SK-N-MC (cell line): ENCODE measurements at regions not wholly inside any gene's neighbourhood (a gene's known extent, or its start where the extent isn't known, plus 50 kb on each side); places are given as distances from the start of the nearest gene placed in this dataset.

Source experiments
- EZH2 ChIP-seq: fragments of 200-600 bp; sonication (generic); IDR thresholded peaks from one replicate; pipeline ENCODE4 v1.6.1; 2017; ENCODE audit warnings: antibody characterized with exemption
- FOXP2 ChIP-seq: optimal IDR thresholded peaks from 2 replicates; pipeline ENCODE3; 2011; ENCODE audit warnings: mild to moderate bottlenecking, moderate library complexity; ENCODE audit not compliant: insufficient read depth; ENCODE audit errors: extremely low read length, control extremely low read depth
- POLR2AphosphoS5 ChIP-seq: IDR thresholded peaks from 2 replicates; pipeline ENCODE4 v1.6.1; 2012; ENCODE audit warnings: mild to moderate bottlenecking, low read depth, low read length, borderline replicate concordance

GRCh38 chr13:61010358-61010757 is 405.3 kb downstream of the PCDH20 start:
- no peak for TF ChIP-seq EZH2
- TF ChIP-seq POLR2AphosphoS5: no peak
- TF ChIP-seq FOXP2: no peak
